ENCODE measurements at regions not wholly inside any gene's neighbourhood (a gene's known extent, or its start where the extent isn't known, plus 50 kb on each side); places are given as distances from the start of the nearest gene placed in this dataset.

- Histone ChIP-seq H3K79me2 (ENCODE audit: insufficient read depth, low read length) (no peaks in the 10 kb centered on the region), H3K9ac (ENCODE audit: low read length) (no peak overlapping the region), H4K20me1 (ENCODE audit: insufficient read depth, low read length) (no peaks in the 10 kb centered on the region), H3K36me3 (ENCODE audit: insufficient read depth, low read length) (no peaks in the 10 kb centered on the region), H3K4me1 (ENCODE audit: insufficient read depth, low read length) (no peaks in the 10 kb centered on the region), H3K4me3 (ENCODE audit: insufficient read depth, low read depth, low read length) (no peak overlapping the region), H3K27me3 (ENCODE audit: insufficient read depth, low read length) (no peaks in the 10 kb centered on the region), H3K4me2 (ENCODE audit: low read length) (no peak overlapping the region), H3K9me3 (ENCODE audit: insufficient read depth, low read depth, low read length) (no peaks in the 10 kb centered on the region), H3K27ac (ENCODE audit: low read depth, low read length) (no peak overlapping the region), H2AFZ (ENCODE audit: low read depth, low read length) (no peak overlapping the region)
- H3K27me3 Mint-ChIP-seq (ENCODE audit: low read depth, unreplicated experiment) = no peaks in the 10 kb centered on the region
- H3K9me3 Mint-ChIP-seq (ENCODE audit: unreplicated experiment) = no peaks in the 10 kb centered on the region
- H3K4me3 Mint-ChIP-seq (ENCODE audit: unreplicated experiment) = no peak overlapping the region
- H3K4me1 Mint-ChIP-seq (ENCODE audit: low read depth, unreplicated experiment) = peaks cover 7% of the 10 kb centered on the region
- DNase-seq (ENCODE audit: low read depth) (no peak), FAIRE-seq (no peak)
- TF ChIP-seq EZH2 (IDR thresholded peaks at IDR 0.05; ENCODE audit: insufficient read depth, low read length) (no peak), CTCF (IDR thresholded peaks at IDR 0.05; ENCODE audit: insufficient read depth, low read depth, low read length) (no peak)
- H3K36me3 Mint-ChIP-seq (ENCODE audit: low read depth, unreplicated experiment) = no peaks in the 10 kb centered on the region
- no peak overlapping the region for H3K27ac Mint-ChIP-seq (ENCODE audit: unreplicated experiment)
Observed at GRCh38 chr4:98793658-98794057, 135.2 kb upstream of the TSPAN5 start.

- peaks cover 2% of the 10 kb centered on the region for H3K4me1 Mint-ChIP-seq (ENCODE audit: low read depth, unreplicated experiment)
- H3K9me3 ChIP-seq (ENCODE audit: insufficient read depth, low read depth, low read length) = no peaks in the 10 kb centered on the region
- no peaks in the 10 kb centered on the region for H3K36me3 Mint-ChIP-seq (ENCODE audit: low read depth, unreplicated experiment)
- FAIRE-seq (no peak), DNase-seq (ENCODE audit: low read depth) (no peak)
- H3K27ac ChIP-seq (ENCODE audit: low read depth, low read length) = no peak overlapping the region
- no peaks in the 10 kb centered on the region for H3K27me3 ChIP-seq (ENCODE audit: insufficient read depth, low read length)
- H3K27me3 Mint-ChIP-seq (ENCODE audit: low read depth, unreplicated experiment) = no peaks in the 10 kb centered on the region
- no peak overlapping the region for H3K4me3 Mint-ChIP-seq (ENCODE audit: unreplicated experiment)
- no peak overlapping the region for H3K9ac ChIP-seq (ENCODE audit: low read length)
- no peaks in the 10 kb centered on the region for H3K79me2 ChIP-seq (ENCODE audit: insufficient read depth, low read length)
- H3K4me1 ChIP-seq (ENCODE audit: insufficient read depth, low read length) = no peaks in the 10 kb centered on the region
- H2AFZ ChIP-seq (ENCODE audit: low read depth, low read length) = no peak overlapping the region
- no peak for TF ChIP-seq CTCF (IDR thresholded peaks at IDR 0.05; ENCODE audit: insufficient read depth, low read depth, low read length)
- no peak for TF ChIP-seq EZH2 (IDR thresholded peaks at IDR 0.05; ENCODE audit: insufficient read depth, low read length)
- H3K4me2 ChIP-seq (ENCODE audit: low read length) = no peak overlapping the region
- H3K4me3 ChIP-seq (ENCODE audit: insufficient read depth, low read depth, low read length) = no peak overlapping the region
- H3K9me3 Mint-ChIP-seq (ENCODE audit: unreplicated experiment) = no peaks in the 10 kb centered on the region
- H3K36me3 ChIP-seq (ENCODE audit: insufficient read depth, low read length) = no peaks in the 10 kb centered on the region
- no peaks in the 10 kb centered on the region for H4K20me1 ChIP-seq (ENCODE audit: insufficient read depth, low read length)
- no peak overlapping the region for H3K27ac Mint-ChIP-seq (ENCODE audit: unreplicated experiment)
Observed at GRCh38 chr4:98786866-98787265, 128.5 kb upstream of the TSPAN5 start.

- Histone ChIP-seq H3K9ac (ENCODE audit: low read length) (no peak overlapping the region), H3K4me2 (ENCODE audit: low read length) (no peak overlapping the region), H3K27ac (ENCODE audit: low read depth, low read length) (no peak overlapping the region), H4K20me1 (ENCODE audit: insufficient read depth, low read length) (no peaks in the 10 kb centered on the region), H3K36me3 (ENCODE audit: insufficient read depth, low read length) (no peaks in the 10 kb centered on the region), H2AFZ (ENCODE audit: low read depth, low read length) (no peak overlapping the region), H3K4me3 (ENCODE audit: insufficient read depth, low read depth, low read length) (no peak overlapping the region), H3K4me1 (ENCODE audit: insufficient read depth, low read length) (no peaks in the 10 kb centered on the region), H3K27me3 (ENCODE audit: insufficient read depth, low read length) (no peaks in the 10 kb centered on the region), H3K79me2 (ENCODE audit: insufficient read depth, low read length) (no peaks in the 10 kb centered on the region), H3K9me3 (ENCODE audit: insufficient read depth, low read depth, low read length) (no peaks in the 10 kb centered on the region)
- TF ChIP-seq EZH2 (IDR thresholded peaks at IDR 0.05; ENCODE audit: insufficient read depth, low read length) (no peak), CTCF (IDR thresholded peaks at IDR 0.05; ENCODE audit: insufficient read depth, low read depth, low read length) (no peak)
- H3K9me3 Mint-ChIP-seq (ENCODE audit: unreplicated experiment) = no peaks in the 10 kb centered on the region
- H3K4me3 Mint-ChIP-seq (ENCODE audit: unreplicated experiment) = no peak overlapping the region
- no peak for FAIRE-seq
- no peak for DNase-seq (ENCODE audit: low read depth)
- peaks cover 2% of the 10 kb centered on the region for H3K36me3 Mint-ChIP-seq (ENCODE audit: low read depth, unreplicated experiment)
- no peaks in the 10 kb centered on the region for H3K27me3 Mint-ChIP-seq (ENCODE audit: low read depth, unreplicated experiment)
- H3K27ac Mint-ChIP-seq (ENCODE audit: unreplicated experiment) = no peak overlapping the region
- H3K4me1 Mint-ChIP-seq (ENCODE audit: low read depth, unreplicated experiment) = peaks cover 2% of the 10 kb centered on the region
Observed at GRCh38 chr4:98784947-98785706, 126.7 kb upstream of the TSPAN5 start.
